GM18499 (cell line): ENCODE measurements at regions not wholly inside any gene's neighbourhood (a gene's known extent, or its start where the extent isn't known, plus 50 kb on each side); places are given as distances from the start of the nearest gene placed in this dataset.
"Not testable (repeated sequence)": the region's sequence is repeated elsewhere in the genome, so short reads cannot be mapped to it uniquely, and the experiment has no call there.

Experiments used
- ATAC-seq: cut with Tn5 transposase; IDR thresholded peaks from one replicate; pipeline ENCODE4 v1.9.1; 2021; ENCODE audit warnings: moderate number of reproducible peaks; ENCODE audit not compliant: insufficient read depth, unreplicated experiment

DNA sequence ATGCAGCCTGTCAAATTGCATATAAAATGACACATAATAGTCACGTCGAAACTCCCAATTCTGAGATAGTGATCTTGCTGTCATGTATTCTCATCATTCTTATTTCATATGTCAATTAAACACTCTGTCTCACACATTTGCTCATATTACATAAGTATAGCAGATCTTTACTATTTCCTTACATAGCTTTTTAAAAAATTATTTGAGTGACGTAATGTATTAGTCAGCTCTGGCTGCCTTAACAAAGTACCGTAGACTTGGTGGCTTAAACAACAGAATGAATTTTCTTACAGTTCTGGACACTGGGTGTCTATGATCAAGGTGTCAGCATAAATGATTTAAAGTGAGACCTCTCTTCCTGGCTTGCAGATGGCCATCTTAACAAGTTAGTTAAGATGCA lies 1032.3 kb upstream of the NRXN1 start:
- no peak for ATAC-seq

DNA sequence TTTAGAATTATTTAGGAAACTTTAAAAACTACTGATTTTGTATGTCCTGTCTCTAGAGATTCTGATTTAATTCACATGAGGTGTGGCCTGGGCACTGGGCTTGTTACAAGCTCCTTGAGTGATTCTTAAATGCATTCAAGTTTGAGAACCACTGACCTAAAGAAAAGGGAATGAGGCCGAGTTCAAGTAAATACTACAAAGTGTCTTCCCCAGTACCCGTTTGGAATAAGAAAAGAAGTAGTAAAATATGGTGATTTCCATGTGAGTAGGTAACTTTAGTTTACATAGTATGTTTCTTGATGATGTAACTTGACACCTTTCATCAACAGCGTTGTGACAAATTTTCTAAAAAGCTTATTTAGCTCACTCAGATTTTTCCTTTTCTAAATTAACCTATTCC lies 1022.9 kb upstream of the NRXN1 start:
- no peak for ATAC-seq

DNA sequence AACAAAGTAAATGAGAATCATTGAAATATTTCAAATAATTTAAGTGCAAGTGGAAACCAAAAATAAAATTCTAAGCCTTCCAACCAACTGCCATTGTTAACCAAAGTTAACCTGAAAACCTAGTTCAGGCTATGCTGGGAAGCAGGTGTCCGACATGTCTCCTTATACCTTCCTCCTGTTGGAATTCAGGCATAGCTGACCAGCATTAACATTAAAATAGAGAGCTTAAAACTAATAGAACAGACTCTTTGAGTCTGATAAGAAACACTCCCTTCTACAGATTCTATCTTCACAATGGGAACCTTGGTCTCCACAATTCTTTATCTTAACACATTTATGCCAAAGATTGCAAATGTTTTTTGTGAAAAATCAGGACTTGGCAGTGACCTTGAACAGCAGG lies 1004.9 kb upstream of the NRXN1 start:
- ATAC-seq: no peak

DNA sequence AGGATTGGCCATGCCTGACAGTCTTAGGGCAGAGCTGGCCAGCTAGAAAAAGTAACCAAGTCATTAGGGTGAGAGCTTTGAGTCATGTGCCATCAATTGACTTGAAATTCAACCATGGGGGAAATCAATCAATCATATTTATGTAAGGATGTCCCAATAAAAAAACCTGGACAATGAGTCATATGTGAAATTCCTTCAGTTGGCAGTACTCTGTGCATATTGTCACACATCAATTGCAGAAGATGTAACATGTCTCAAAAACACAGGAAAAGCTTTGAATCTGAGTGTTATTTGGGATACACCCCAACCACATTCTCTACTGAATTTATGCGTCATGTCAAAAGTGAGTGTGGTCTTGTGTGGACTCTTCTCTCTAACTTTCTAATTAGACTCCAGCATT lies 1004.1 kb upstream of the NRXN1 start:
- no peak for ATAC-seq

DNA sequence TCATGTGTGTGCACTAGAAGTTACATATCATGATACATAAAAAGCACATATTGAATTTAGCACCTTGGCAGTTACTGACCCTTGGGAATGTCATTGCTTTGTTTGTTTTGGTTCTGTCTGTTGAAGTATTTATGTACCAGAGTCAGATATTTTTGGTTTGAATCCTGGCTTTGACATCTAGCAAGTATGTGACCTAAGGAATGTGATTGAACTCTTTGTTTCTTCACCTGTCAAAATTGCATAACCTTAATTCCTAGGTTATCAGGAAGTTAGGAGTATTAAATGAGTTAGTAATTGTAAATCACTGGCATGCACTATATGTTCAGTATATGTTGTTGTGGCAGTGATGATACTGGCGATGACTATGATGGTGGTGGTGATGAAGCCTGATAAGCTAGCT lies 1003.5 kb upstream of the NRXN1 start:
- no peak for ATAC-seq

DNA sequence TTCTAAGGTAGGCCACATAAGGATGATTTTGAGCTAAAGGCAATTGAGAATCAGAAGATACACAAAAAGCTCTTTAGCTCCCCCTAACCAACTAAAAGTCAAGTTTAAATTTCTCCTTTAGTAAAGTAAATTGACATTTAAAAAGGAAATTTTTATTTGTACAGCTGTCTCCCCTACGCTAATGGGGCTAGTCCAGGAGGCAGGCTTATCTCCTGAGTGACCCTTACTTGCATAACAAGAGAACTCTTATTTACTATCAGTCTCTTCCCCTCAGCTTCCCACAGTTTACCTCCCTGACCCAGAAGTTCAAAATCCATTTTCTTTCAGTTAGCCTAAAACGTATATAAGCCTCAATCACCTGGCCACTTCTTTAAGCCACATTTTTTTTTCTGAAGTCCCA lies 1002.8 kb upstream of the NRXN1 start:
- ATAC-seq: no peak

DNA sequence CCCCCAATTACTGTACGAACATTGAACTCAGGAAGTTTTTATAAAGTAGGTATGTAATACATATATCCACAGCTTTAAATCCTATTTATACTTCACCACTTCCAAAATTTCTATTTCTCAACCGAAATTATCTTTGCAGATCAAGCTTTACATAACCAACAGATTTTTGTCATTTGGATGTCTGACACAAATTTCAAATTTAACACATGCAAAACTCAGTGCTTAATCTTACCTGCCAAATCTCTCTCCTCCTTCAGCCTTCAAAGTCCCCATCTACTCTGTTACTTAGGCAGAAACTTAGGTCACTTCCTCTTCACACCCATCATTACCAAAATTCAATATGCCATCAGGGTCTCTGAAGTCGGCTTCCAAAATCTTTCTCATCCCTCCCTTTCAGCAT lies 990.1 kb upstream of the NRXN1 start:
- no peak for ATAC-seq

DNA sequence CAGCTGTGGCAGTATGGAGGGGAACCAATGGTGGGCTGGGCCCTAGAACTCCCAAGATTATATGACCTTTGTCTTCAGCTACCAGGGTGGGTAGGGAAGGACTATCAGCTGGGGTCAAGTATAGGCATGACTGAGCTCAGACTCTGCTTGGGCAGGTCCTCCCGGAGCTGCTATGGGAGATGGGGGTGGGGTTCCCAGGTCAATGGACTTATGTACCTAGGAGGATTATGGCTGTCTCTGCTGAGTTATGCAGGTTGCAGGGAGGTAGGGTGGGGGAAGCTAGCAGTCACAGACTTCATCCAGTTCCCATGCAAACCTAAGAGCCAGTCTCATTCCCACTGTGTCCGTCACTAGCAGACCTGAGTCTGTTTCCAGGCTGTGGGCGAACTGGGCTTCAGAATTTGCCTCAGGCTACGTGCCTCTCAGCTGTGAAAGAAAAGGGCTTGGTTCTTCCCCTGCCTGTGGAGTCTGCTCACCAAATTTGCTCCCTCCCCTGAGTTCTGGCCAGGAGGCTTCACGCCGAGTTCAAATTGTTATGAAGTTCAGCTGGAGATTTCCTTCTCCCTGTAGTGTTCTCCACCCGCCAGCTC lies 985.8 kb upstream of the NRXN1 start:
- ATAC-seq: no peak

DNA sequence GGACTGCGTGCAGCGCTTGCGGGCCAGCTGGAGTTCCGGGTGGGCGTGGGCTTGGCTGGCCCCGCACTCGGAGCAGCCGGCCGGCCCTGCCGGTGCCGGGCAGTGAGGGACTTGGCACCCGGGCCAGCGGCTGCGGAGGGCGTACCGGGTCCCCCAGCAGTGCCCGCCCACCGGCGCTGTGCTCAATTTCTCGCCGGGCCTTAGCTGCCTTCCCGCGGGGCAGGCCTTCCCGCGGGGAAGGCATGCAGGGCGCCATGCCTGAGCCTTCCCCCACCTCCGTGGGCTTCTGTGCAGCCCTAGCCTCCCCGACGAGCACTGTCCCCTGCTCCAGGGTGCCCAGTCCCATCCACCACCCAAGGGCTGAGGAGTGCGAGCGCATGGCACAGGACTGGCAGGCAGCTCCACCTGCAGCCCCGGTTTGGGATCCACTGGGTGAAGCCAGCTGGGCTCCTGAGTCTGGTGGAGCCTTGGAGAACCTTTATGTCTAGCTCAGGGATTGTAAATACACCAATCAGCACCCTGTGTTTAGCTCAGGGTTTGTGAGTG lies 975.0 kb upstream of the NRXN1 start:
- not testable (repeated sequence) for ATAC-seq

DNA sequence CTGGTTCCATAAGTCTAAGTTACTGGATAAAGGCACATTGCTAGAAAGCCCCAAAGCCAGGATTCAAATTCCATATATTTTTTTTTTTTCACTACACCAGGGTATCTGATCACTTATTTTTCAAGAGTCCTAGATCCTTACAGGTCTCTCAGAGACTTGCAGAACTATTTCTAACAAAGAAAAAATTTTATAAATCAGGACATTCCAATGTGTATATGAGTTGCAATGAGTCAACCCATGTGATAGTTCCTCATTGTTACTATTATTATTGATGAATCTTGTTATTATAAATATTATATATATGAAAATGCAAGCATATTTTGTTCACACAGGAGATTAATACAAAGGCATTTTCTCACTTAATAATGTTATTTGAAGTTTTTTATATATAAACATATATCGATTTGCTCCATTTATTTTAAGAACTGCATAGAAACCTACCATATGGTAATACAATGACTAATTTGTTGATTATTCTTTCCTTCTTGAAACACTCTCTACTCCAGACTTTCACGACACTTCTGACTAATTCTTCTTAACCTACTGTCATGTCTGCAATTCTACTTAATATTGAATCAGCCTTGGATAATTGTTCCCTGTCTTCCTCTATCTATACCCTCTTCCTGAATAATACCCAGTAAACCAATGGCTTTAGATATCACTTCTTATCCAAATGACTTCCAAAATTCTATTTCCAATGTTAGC lies 968.4 kb upstream of the NRXN1 start:
- ATAC-seq: no peak

DNA sequence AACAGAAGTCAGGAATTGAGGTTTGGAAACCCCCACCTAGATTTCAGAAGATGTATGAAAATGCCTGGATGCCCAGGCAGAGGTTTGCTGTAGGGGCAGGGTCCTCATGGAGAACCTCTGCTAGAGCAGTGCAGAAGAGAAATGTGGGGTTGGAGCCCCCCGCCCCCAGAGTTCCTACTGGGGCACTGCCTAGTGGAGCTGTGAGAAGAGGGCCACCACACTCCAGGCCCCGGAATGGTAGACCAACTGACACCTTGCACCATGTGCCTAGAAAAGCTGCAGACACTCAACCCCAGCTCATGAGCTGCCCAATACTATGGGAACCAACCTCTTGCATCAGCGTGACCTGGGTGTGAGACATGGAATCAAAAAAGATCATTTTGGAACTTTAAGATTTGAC lies 967.0 kb upstream of the NRXN1 start:
- ATAC-seq: no peak

DNA sequence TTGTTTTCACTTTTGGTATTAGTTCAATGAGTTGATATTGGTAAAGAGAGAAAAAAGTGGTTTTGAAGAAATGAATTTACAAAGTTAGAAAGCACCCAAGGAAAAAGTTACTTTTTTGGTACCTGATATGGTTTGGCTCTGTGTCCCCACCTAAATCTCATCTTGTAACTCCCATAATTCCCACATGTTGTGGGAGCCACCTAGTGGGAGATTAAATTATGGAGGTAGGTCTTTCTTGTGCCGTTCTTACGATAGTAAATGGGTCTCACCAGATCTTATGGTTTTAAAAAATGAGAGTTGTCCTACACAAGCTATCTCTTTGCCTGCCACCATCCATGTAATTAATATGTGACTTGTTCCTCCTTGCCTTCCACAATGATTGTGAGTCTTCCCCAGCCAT lies 965.6 kb upstream of the NRXN1 start:
- ATAC-seq: no peak

DNA sequence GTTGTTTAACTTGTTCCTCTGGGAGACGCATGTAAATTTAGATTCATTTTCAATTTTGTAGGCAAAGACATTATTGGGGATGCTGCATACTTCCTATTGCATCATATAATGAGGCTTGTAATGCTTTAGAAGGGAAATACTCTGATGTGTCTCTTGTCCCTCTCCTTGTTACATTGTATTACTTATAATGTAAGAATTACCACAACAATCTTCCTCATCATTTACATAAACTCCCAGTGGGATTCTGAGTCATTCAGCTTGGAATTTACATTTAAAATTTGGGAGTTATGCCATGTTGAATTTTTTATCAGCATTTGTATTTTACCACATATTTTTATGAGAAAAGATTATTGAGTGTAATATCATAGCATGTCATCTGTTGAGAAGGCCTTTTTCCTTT lies 963.4 kb upstream of the NRXN1 start:
- no peak for ATAC-seq

DNA sequence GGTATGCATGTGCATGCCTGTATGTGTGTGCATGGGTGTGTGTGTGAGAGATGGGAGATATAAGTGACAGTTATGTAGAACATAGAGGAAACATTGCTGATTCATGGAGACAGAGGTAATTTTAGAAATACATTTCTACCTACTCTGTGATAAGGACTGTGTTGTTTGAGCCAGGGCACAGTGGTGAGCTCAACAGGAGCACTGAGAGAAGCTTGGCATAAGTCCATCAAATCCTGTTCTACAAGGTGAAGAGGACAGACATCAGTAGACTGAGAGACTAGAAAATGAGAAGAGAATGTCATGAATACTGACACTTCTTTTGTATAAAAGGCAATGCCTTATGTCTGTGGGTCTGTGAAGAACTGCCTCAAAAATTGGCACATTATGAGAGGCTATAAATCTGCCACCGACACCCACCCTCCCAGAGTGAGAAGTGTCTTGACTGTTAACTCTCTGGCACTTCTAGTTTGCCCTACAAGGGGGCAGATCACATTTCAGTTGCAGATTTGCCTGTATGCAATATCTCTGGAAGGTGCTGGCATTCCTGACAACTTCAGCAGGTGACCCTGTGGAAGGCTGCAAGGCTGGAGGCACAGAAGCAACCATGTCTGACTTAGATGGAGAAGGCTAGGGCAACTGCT lies 962.3 kb upstream of the NRXN1 start:
- ATAC-seq: no peak

DNA sequence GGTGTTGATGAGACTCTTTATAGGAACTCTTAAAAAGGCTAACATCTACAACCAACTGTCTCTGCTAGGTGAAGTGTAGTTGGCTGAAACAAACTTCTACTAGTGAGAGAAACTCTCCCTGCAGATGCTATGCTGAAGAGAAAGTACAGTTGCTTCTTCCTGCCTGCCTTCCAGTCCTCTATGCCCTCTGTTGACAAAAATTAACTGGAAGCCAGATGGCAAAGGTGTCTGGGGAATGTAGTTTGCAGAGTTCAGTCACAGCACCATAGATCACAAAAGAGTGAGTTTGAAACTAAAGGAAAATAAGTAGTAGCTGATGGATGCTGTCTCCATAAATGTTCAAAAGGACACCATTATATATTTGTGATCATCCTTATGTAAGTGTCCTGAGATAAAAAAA lies 958.8 kb upstream of the NRXN1 start:
- no peak for ATAC-seq

DNA sequence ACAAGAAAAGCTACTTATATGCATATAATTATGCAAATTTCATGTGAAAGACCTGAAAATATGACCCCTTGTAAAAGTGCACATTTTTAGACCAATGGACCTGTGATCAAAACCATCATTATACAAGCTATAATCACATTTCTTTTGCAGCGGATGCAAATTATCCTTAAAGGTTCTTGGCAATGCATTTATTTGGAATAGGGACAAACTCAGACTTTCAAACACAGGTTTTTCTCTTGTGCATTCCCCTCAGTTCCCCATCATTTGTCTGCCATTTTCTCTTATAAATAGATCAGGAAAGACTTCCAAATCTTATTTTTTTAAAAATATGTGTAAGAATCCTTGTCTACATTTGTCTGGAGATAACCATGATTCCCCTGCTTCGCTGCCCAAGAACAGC lies 954.2 kb upstream of the NRXN1 start:
- ATAC-seq: no peak

DNA sequence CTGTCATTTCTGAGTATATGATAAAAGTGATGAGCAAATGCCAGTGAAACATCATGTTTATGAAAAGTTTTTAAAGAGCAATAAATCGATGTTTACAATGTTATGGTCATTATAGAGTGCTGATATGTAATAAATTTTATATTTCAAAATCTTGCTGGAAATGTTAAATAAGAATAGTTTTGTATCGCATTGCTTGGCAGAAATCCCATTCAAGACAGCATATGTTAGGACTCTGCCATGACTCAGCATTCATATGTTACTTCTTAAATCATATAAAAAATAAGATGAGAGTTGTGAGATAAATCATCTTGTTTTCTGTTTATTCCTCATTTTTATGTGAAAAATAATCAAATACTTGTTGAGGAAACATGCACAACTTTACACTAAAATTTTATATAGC lies 949.9 kb upstream of the NRXN1 start:
- no peak for ATAC-seq

DNA sequence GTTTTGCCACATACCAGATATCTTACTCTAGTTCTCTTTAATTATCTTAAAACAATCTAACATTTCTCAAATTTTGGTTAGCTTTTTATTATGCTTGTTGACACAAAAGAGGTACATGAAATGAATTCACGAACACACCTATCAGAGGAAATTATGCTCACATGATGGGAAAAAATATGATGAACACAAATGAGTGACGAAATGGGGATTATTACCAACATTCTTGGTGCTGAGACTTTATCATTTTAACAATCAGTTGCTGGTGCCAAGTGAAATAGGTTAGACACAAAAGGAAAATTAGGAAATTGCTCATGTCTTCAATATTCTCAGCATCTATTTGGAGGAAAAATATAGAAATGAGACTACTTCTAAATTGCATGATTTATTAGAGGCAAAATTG lies 944.7 kb upstream of the NRXN1 start:
- no peak for ATAC-seq

DNA sequence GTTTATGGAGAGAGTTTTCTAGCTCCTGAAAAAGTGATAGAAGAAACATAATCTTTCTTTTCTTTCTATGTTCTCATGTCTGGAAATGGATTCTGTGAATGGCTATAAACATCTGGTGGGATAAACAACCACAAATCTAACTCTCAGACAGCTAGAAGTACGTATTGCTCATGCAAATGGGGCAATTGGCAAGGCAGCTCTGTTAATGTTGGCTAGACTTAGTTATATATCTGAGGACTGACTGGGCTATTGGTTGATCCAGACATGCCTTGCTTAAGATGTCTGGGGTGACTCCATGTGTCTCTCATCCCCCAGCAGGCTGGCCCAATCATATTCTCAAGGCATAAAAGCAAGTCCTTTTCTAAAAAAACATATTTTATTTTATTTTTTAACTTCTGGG lies 939.2 kb upstream of the NRXN1 start:
- no peak for ATAC-seq

DNA sequence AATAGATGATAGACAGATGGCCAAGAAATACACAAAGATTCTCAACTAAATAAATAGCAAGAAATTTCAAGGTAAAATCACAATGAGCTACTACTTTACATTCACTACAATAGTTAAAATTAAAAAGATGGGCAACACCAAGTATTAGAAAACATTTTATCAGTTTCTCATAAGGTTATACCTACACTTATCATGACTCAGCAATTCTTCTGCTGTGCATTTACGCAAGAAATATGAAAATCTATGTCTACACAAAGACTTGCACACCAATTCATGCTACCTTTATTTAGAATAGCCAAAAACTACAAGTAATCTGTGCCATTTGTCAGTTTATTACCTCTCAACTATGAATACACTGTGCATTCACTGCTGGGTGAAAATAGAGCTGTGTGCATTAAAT lies 937.4 kb upstream of the NRXN1 start:
- ATAC-seq: no peak

DNA sequence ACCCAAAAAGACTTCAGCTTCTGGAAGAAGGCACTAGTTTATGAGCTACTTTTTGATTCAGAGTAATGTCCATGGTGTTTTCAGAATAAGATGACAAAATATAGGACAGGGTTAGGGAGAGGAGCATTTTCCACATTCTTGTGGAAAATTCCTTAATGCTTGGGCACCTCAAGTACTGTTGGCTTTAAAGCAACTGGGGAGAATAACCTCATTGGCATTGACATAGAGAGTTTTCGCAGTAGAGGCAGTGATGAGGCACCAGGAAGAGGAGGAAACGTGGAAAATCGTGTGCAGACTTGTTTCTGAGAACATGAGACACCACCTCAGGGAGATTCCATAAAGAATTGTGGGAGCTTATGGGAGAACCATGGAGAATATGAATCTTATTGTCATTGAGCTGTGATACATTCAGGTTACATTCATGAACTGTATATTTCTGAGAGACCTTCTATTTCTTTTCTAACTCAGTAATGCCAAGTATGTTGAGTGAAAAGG lies 929.0 kb upstream of the NRXN1 start:
- ATAC-seq: no peak

DNA sequence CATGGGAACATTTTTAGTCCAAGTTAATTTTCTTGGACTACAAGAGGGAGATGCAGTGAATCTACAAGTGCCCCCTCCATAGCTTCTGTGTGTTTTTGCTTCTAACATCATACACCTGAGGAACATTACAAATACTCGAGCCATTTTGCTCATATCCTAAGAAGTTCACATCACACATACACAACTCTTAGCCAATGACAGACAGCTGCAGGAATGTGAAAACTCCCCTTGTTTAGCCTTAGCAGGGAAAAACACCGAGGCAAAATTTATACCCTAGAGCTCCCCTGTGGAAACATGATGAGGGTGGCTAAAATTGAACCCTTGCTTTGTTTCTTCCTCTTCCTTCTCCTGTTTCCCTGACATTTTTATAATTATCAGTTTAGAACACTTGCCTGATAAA lies 928.3 kb upstream of the NRXN1 start:
- ATAC-seq: no peak
